Midbrain (tissue), 1 donor: ENCODE measurements at regions not wholly inside any gene's neighbourhood (a gene's known extent, or its start where the extent isn't known, plus 50 kb on each side); places are given as distances from the start of the nearest gene placed in this dataset.
"Not testable (repeated sequence)": the region's sequence is repeated elsewhere in the genome, so short reads cannot be mapped to it uniquely, and the experiment has no call there.

Experiments used
- DNase-seq: peaks from one replicate; lab custom pipeline; 2025; lab: John Stamatoyannopoulos, UW

DNA sequence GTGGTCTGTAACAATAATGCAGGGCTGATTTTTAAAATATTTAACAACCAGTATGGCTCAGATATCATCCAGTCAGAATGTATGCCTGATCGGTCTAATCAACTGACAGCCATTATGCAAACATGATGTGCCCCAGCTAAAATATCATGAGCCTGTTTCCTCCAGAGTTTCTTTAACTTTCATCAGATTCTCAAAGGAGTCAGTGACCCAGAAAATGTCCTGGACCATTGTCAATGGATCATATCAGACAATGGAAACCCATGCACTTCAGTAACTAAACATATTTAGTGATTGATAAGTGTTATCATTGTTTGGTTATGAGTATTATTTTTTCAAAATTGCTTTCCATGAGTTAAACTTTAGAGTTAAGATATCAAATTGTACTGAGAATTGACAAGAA, 173.5 kb downstream of the LMBRD1 start:
- DNase-seq = no peak

DNA sequence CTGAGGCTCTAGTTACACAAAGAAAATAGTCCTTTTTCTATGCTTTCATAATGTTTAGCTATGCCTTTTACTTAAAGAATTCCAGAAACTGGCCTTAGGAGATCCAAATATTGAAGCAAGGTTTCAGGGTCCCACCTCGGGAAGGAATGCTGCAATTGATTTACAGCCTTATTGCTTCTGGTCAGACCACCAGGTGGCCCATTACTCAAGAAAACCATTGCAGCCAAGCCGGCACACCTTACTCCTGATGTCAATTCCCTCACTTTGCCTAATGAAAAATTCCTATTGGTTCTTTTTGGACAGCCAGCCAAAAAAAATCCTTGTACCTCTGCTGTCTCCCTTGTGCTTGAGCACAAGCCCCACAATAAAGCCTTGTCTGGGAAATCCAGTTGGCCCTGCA, 173.9 kb downstream of the LMBRD1 start:
- no peak for DNase-seq

GRCh38 chr6:69622230-69622629, 174.6 kb downstream of the LMBRD1 start:
- DNase-seq = no peak

DNA sequence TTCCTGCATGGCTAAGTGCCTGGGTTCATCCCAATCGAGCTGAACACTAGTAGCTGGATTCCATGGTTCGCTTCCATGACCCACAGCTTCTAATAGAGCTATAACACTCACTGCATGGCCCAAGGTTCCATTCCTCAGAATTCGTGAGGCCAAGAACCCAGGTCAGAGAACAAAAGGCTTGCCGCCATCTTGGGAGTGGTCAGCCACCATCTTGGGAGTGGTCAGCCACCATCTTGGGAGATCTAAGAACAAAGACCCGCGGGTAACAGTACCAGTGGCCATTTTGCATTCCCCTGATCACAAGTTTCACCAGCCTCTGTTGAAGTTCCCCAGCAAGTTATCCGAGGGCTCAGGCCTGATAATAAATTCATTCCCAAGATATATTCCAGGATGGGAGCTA, 179.6 kb downstream of the LMBRD1 start:
- no peak for DNase-seq

DNA sequence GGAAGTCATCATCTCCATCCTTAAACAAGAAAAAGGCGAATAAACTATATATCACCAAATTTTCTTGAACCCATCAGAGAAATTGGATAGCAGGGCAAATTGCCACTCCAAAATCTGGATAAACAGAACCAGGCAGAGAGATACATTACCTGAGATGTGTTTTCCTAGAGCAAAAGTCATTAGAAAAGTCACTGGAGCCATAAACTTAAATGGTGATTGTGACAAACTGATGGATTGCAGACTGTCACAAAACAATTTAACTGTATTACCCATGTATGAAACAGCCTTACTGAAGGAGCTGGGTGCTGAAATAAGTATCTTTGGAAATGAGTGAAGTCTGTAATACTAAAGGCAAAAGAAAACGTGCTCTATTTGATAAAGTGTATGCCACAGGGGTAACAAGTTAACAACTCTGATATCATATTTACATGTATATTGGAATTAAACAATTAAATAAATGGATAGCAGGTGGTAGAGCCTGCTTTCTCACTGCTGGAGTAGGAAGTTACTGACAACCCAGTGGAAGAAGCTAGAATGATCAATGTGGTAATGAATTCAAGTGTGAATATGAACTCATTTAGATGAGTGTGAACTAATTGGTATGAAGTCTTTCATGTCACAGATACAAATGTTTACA, 186.9 kb downstream of the LMBRD1 start:
- DNase-seq = no peak

DNA sequence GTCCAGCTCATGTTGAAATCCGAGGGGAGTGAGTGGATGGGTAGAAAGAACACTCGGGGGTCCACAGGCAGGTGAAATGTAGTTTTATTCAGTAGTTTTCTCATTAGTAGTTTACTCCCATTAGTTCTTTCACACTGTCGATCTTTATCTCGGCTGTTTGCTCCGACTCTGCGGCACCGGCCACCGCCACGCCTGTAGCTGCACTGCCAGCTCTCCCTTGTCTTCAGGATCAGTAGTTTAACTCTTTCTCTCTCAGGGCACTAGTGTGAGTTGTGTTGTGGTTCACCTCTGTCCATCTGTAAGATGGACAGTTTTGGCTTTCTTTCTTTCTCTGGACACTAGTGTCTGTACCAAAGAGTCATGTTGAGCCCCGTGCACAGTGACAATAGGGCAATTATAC, 195.7 kb downstream of the LMBRD1 start:
- DNase-seq = no peak

- no peak for DNase-seq
These were observed 202.4 kb downstream of the LMBRD1 start for GRCh38 chr6:69594405-69594804.

GRCh38 chr6:69593706-69594105, 203.1 kb downstream of the LMBRD1 start:
- no peak for DNase-seq

DNA sequence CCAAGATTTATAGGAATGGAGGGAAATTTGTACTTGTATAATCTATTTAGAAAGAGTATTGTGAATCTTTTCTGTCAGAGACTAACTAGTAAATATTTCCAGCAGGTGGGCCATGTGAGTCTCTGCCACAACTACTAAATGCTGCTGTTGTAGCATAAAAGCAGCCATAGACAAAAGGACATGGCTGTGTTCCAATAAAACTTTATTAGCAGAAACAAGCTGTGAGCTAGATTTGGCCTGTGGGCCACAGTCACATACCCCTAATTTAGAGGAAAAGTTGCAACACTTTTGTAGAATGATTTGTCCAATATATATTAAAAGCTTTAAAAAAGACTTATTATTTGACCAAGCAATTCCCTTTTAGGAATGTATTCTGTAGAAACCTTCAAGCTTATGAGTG, 207.2 kb downstream of the LMBRD1 start:
- no peak for DNase-seq

- no peak for DNase-seq
These were observed 211.7 kb downstream of the LMBRD1 start for GRCh38 chr6:69584913-69585729.

- no peak for DNase-seq
These were observed 212.3 kb downstream of the LMBRD1 start for GRCh38 chr6:69584536-69584912.

GRCh38 chr6:69581581-69581980, 215.2 kb downstream of the LMBRD1 start:
- DNase-seq = no peak

DNA sequence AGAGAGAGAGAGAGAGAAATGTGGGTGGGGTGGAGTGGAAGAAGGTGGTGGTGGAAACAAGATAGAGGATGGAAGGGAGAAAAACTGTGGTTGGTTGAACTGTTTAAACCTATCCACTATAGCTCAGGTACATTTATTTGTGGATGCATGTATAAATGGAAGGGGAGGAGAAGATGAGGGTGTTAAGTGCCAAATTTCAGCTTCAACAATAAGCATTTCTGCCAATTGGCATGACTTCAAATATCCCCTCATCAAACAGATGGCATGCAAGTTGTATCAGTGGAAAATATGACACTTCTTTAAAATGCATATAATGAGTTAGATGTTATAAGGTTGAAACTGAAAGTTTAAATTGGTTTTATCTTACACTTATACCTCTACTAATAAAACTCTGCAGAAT, 216.1 kb downstream of the LMBRD1 start:
- DNase-seq = no peak

DNA sequence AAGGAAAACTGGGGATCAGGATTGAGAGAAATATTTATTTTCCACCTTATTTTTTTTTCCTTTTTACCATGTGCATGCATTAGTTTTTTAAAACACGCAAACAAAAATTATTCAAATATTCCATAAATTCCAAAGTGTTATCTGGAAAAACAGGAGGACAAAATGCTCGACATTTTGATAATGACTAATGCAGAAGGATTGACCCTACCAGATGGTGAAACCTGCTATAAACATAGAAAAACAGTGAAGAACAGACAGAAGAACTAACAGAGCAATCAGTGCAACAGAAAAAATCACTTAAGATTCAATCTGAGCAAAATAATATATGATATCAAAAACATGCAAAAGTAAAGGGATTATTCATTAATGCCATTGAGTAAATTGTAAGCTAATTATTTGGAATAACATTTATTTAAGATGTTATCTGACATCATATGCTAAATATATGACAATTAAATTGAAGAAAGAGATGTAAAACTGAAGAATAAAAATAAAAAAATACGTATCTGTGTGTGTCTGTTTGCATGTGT, 218.4 kb downstream of the LMBRD1 start:
- no peak for DNase-seq

GRCh38 chr6:69571234-69571633, 225.6 kb downstream of the LMBRD1 start:
- DNase-seq = no peak

DNA sequence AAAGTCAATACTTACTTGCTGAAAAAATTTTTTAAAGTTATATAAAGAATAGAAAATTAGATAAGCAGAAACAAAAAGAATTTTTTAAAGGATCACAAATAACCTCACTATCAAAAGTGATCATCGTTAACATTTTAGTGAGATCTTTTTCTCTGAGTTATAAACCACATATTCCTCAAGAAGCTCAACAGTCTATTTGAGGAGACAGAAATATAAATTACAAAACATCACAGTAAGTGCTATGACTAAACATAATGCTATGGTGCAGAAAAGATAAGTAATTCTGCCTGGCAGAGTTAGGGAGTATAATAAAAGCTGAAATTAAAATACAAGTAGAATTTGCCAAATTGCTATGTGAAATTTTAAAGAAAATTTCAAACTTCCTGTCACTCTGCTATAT, 226.7 kb downstream of the LMBRD1 start:
- no peak for DNase-seq

DNA sequence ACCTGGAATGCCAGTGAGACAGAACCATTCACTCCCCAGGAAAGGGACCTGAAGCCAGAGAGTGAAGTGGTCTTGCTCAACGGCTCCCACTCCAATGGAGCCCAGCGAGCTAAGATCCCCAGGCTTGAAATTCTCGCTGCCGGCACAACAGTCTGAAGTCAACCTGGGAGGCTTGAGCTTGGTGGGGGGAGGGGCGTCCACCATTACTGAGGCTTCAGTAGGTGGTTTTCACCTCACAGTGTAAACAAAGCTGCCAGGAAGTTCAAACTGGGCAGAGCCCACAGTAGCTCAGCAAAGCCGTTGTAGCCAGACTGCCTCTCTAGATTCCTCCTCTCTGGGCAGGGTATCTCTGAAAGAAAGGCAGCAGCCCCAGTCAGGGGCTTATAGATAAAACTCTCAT, 236.2 kb downstream of the LMBRD1 start:
- not testable (repeated sequence) for DNase-seq

DNA sequence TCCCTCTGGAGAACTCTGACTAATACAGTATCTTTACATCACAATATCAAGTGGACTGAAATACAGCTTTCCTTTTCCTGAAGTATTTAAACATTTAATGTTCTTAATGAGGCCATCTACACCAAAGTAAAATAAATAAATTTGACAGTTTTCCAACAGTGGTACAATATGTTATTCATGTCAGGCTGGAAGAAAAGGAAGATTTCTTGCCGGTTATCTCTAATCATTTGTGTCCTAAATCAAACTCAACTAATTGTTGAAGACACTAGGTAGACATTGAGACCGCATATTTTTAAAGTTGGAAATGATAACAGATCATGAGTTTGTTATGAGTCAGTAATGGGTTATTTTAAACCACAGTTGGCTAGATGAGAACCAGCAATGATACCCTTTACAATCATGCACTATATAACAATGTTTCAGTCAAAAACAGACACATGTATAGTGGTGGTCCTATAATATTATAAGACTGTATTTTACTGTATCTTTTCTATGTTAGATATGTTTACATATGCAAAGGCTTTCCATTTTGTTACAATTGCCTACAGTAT, 241.6 kb downstream of the LMBRD1 start:
- no peak for DNase-seq

DNA sequence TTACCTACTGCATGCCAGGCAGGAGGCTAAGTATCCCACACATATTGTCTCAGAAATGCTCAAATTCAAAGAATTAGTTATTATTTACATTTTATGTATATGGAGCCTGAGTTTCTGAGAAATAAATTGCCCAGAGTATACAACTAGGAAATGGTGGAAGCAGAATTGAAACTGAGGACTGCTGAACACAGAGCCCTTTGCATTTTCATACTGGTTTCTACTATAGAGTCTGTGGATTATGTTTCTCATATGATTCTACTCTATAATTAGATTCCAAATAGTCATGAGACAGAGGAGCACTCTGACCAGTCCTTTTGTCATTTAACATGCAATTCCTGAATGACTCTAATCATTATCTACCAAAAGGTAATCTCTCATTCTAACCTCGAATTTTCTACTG, 254.3 kb downstream of the LMBRD1 start:
- DNase-seq = no peak

- DNase-seq = no peak
These were observed 268.8 kb downstream of the LMBRD1 start for GRCh38 chr6:69527921-69528476.

- not testable (repeated sequence) for DNase-seq
These were observed 281.3 kb downstream of the LMBRD1 start for GRCh38 chr6:69515480-69515879.

DNA sequence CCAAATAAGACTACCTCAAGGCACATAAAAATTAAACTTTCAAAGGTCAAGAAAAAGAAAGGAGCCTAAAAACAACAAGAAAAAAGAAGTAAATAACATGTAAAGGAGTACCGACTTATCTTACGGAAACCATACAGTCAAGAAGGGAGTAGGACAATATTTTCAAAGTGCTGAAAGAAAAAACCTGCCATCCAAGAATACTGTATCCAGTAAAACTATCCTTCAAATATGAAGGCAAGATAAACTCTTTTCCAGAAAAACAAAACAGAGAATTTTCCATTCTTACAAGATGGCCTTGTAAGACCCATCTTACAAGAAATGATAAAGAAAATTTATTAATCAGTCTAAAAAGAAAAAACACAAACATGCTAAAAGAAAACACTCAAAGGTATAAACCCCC, 302.2 kb downstream of the LMBRD1 start:
- no peak for DNase-seq

DNA sequence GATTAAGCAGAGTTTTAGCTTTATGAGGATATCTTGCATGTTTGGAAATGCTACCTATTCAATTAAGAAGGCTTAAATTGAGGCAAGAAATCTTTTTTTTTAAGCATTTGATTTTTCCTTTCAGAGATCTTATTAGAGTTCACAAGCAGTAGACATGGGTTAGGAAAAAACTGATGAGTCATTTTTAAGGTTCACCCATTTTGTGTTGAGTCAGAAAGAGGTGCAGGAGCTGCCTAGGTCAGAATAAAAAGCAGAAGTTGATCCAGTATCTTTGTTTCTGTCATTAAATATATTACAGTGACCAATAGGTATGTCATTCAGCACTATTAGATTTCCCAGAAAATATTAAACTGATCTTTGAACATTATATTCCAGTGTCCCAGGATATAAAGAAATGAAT, 306.8 kb downstream of the LMBRD1 start:
- DNase-seq = no peak
